GM18502 (cell line): ENCODE measurements at regions not wholly inside any gene's neighbourhood (a gene's known extent, or its start where the extent isn't known, plus 50 kb on each side); places are given as distances from the start of the nearest gene placed in this dataset.
"Not testable (repeated sequence)": the region's sequence is repeated elsewhere in the genome, so short reads cannot be mapped to it uniquely, and the experiment has no call there.

Source experiments
- ATAC-seq: cut with Tn5 transposase; IDR thresholded peaks from one replicate; pipeline ENCODE4 v1.9.1; 2021; ENCODE audit warnings: mild to moderate bottlenecking; ENCODE audit not compliant: unreplicated experiment, poor library complexity

DNA sequence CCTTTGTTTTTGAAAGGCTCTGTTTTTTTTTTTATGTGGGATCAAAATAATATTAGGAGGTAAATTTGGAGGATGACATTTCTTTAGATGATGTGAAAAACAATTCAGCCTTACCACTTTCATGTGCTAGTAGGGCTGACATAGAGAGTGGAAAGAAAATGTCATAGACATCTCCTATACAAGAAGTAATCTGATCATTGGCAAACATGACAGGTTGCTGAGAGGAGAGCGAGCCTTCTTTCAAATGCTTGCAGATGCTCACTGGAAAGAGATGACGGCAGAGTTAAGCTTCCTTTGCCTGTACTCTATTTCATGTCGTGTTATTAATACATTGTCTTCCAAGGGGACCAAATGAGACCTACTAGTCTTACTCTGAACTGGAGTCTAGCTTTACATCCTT is 160.1 kb upstream of the DAP start:
- ATAC-seq, result no peak

DNA sequence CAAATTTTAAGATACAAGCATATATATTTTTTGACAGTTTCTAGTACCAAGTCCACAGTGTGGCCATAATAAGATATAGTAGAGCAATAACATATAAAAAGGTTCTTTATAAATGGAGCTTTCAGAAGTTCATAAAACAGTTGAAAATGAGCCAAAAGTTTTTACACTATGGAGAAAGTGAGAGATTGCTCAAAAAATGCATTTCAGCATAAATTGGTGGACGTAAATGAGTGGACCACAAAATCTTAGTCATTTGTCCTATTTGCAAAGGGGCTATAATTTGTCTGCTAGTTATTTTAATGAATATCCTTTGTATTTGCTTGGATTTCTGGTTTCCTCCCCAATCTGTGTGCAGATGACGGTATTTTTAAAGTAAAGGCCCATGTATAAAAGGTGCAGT is 159.4 kb upstream of the DAP start:
- no peak for ATAC-seq

DNA sequence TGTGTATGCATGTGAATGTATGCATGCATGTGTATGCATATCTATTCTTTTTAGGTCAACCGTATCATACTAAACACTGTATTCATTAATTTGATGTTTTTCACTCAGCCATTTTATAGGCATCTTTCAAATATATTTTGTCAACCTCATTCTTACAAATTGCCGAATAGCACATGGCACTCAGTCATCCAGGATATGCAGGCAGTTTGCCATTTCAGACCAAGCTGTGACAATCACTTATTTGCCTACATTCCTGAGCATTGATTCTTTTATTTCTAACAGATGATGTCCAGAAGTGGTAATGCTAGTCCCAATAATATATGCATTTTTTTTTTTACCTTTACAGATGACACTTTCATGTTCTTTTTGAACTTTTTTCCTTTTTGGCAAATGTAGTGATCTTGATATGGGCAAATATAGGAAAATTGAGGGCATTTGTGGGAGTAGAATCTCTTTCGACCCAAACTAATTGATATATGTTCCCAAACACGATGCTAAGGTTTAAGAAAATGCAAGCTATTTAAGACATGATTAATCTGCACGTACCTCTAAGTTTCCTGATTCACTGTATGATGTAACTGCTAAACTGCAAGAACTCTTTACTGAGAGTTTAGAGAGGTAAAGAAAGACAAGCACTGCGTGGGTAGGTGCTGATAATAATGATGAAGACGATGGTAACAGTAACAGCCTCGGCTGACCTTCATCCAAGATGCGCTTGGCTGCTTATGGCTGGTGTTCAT is 153.9 kb upstream of the DAP start:
- no peak for ATAC-seq

DNA sequence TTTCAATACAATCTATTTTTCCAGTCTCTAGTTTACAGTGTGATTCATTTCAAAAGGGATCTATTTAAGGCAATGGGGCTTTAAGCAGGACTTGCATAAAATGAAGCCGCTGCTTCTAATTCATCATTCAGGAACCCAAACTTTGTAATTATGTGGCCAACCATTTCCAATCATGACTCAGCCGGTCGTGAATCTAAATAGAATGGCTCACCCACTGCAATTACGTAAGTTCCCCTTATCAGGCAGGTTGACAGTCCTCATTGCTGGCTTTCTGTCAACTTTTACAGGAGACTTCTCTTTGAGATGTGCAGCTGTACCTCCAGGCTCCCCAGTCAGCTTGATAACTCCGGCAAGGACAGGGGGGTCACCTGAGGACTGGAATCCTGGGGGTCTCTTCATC is 152.8 kb upstream of the DAP start:
- ATAC-seq, result no peak

DNA sequence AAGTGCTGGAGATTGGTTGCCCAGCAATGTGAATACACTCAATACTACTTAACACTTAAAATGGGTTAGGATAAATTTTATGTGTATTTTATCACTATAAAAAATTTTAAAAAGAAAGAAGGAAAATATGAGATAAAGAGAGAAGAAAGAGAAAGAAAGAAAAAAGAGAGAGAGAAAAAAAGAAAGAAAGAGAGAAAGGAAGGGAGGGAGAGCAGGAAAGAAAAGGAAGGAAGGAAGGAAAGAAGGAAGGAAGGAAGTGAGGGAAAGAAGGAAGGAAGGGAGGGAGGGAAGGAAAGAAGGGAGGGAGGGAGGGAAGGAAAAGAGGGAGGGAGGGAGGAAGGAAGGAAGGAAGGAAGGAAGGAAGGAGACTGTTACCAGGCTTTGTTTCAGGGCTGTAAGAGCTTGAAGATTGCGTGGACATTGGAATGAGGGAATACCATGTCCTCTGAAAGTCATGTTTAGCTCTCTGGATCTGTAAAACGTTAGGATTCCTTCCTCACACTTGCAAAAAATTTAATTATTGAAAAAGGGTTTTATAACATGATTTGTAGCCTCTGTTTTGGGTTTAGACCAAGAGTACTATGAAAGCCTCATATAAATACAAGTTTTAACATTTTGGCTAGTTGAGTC is 152.3 kb upstream of the DAP start:
- ATAC-seq, result no peak

DNA sequence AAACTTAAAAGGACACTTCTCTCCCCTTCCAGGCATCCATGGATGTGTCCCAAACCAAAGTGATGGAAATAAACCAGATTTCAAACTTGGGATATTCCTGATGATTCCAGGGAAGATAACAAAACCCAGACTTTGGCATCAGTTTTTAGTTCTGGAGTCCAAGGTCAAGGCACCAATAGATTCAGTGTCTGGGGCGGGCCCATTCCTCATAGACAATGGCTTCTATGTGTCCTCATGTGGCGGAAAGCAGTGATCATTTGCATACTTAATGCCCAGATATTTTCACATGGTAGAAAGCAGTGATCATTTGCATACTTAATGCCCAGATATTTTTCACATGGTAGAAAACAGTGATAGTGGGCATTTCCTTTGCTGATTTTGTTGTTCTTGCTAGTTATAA is 151.4 kb upstream of the DAP start:
- no peak for ATAC-seq

DNA sequence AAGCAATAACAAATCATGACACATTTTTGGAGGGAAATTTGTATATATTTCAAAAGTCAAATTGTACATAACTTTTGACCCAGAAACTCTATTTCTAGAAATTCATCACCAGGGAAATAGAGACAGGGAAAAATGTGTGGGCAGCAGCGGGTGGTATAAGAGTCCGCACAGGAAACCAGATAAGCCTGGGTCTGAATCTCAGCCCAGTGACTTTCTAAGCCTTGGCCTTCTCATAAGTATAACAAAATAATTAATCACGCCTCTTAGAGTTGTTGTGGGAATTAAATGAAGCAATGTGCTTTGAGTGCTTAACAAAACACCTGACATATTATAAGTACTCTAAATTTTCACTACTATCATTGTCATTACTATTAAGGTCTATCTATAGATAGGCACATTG is 149.2 kb upstream of the DAP start:
- no peak for ATAC-seq

DNA sequence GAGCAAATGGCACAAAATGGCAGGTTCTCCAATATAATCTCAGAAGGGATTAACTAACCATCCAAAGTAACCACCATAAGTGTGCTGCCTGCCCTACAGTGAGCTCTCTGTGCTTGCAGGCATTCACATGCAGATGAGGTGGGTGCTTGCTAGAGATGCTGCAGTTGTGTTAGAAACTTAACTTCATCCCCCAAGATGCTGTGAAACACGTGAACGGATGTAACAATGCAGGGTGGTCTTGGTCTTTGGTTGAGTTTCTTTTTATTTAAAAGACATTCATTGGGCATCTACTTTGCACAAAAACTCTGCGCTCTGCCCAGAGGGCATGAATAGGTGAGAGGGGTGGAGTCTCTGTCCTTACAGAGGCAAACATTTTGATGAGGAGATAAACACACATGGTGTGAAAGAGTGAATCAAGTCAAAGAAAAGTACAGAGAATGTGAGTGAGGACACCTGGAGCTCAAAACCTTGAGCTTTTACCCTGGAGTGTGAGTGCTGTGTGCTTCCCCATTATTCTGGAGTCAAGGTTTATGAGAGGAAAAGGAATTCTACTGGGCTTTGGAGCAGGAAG is 143.9 kb upstream of the DAP start:
- ATAC-seq, result no peak

DNA sequence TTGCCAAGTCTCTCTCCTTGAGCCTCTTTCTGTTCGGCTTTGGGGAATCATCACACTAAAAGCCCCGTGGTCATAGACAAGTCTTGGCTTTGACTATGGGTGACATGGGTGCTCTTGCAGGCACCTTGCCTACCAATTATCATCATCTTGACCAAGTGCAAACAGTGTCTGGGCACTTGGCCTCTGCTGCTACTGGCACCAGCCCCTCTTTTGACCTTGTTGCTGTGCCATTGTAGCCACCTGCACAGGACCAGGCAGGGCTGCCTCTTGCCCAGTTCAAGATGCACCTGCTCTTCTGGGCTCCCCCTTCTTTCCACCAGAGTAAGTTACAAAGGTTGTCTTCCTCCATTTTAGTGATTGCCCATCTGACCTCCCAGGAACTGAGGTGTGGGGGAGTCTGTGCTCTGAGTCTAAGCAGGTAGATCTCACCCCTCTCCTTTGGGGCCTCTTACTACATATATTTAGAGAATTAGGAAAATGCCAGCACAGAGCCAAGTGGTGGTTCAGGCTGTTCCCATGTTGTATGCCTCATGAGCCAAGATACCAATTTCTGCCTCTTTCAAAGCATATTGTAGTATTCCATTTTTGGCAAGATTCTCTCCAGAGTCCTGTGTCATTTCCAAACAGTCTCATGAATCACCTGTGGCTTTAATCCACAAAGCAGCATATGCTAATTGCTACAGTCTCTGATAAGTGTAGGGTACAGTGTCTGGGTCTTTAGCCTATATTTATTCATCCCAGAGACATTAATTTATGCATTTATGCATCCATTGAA is 142.9 kb upstream of the DAP start:
- no peak for ATAC-seq

DNA sequence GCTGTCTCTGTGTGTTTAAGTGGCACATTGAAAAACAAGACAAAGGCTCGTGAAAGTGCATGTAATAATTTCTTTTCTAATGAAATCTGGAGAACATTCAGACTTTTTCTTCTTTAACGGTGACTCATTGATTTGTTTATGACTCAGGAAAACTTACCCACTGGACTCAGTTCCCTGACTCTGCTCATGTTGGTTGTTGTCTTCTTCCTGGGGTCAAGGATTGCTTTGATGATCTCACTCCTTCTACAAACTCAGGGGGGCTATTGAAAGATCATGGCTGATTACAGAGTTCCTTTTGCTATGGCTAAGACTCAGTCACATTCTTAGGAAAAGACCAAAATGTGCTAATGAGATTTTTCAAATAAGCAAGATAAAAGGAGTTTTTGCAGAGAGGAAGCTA is 141.1 kb upstream of the DAP start:
- ATAC-seq, result no peak

DNA sequence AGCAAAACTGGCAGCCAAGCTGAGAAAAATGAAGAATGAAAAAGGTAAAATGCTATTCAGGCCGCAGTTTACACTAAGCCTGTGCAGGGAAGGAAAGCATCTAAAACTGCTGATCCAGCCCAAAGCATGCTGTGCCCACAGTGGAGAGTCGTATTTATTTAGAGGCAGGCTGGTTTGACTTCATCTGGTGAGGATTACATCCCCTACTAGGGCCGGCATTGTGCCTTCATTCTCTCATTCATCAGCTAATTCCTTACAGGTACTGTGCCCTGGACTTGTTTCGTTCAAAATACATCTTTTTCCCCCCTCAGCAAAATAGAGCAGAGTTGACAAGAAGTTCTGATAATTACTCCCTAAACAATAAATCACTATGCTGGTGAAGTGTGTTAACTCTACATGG is 137.5 kb upstream of the DAP start:
- no peak for ATAC-seq

DNA sequence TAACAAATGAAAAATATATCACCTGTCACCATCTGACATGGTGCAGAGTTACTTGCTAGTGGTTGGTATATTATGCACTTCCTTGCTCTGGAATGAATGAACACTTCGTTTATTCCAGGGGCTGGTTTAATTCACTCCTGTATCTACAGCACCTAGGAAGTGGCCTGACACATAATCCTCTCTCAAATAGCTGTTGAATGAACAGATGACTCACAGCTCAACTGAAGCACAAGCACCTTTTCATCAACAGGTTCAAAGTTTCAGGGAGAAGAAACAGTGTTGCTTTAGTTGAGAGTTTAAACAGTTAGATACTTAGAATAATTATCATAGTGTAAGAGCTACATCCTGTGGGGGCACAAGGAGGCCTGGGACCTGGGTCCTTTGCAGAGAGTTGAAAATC is 135.0 kb upstream of the DAP start:
- no peak for ATAC-seq

DNA sequence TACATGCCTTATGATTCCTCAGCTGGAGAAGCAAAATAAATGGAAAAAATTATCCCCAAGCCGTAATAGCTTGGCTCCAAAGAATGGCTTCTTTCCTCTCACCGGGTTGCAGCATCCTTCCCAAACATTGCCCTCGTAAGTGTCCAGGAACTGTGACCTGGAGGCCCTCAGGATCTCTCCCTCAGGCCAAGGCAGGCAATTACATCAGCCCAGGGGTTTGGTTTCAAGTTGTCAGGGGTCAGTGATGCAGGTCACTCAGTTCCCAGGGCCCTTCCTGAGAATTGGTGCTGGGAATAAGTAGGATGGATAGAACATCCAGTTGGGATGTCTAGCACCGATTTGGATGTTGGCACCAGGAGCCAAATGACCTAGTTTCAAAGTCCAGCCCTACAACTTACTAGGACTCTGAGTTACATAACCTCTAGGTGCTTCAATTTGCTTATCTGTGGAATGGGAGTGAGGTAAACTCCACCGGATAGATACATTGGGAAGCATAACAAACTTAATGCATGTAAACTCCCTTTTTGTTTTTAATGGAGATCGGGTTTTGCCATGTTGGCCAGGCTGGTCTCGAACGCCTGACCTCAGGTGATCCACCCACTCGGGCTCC is 133.5 kb upstream of the DAP start:
- ATAC-seq, result no peak

DNA sequence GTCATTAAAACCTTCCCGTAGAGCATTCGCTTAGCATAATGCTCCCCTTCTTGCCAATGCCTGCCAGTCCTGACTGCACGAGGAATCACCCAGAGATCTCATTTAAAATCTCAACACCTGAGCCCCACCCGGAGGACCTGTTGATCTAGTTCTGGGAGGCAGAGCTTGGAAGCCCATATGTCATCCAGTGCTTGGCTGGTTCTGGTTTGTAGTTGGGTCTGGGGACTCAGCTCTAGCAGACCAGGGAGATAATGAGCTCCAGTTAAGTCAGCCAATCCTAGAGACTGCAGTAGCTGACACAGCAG is 131.8 kb upstream of the DAP start:
- no peak for ATAC-seq

DNA sequence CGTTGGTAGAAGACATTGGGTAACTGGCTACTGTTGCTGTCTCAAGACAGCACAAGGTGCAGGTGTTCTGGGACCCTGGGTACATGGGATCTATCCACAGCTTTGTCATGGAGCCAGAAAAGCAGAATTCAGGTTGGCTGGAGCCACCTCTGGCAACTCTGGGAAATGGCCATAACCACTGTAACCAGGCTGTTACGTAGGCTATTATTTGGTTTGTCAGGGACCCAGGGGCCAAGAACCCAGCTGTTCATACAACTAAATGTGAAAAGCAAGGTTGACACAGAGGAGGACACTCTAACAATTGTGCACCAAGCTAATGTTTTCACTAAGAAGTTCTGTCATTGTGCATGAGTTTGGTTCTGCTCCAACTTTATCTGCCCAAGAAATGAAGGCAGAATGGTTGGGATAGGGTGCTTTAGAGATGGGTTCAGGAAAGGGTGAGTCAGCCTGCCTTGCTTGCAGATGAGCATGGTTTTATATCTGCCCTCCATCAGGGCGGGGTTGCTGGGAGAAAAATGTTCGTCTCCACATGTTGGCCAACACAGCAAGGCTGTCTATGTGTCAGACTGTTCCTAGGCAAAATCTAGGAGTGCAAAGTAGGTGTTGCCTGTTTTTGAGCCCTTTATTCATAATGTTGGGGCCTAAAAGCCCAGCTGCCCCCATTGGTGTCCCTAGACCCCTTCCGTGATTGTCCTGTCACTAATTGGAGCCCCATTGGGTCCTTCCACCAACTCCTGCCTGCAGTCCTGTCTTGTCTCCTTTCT is 131.3 kb upstream of the DAP start:
- no peak for ATAC-seq

DNA sequence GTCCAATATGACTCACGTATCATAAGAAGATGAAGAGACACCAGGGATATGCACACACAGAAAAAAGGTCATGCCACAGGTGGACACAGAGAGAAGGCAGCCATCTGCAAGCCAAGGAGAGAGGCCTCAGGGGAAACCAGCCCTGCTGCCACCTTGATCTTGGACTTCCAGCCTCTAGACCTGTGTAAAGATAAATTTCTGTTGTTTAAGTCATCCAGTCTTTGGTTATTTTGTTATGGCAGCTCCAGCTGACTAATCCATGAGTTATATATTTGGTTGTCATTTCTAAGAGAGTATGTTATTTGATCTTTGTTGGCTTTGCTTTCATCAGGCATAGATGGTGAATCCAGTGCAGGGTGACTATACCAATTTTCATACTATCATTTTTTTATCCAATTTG is 130.2 kb upstream of the DAP start:
- ATAC-seq, result no peak

DNA sequence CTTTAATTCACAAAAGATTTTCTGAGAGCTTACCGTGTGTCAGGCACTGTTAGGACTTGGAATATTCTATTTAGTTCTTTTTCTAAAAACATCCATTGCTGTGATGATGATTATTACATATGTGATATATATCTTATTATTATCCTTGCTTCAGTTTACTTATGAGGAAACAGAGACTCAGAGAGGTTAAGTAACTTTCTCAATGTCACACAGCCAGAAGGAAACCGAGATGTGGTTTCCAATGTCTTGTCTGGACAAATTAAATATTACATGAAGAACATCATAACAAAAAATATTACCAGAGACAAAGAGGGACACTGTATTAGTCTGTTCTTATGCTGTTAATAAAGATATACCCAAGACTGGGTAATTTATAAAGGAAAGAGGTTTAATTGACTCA is 125.5 kb upstream of the DAP start:
- no peak for ATAC-seq

DNA sequence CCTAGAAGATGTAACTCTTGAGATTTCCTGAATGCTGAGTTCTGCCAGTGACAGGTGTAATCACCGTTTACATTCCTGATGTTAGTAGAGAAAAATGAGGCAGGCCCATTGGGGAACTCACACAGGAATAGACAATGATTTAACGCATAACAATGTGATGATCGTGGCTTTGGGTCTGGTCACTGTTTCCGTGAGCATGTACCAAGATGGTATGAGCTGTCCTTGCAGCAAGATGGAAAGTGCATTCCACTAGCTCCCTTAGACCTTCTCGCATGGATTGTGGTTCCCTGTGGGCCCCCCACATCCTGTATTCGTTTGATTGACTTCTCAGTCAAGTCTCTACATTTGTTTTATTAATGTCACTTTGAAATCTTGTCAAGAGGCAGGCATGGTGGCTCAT is 124.0 kb upstream of the DAP start:
- no peak for ATAC-seq

DNA sequence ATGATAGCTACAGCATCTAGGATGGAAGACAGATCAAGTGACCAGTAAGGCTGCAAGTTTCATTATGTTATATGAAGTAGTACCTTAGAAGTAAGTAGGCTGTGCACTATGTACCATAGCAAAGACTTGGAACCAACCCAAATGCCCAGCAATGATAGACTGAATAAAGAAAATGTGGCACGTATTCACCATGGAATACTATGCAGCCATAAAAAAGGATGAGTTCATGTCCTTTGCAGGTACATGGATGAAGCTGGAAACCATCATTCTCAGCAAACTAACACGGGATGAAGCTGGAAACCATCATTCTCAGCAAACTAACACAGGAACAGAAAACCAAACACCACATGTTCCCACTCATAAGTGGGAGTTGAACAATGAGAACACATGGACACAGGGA is 122.9 kb upstream of the DAP start:
- not testable (repeated sequence) for ATAC-seq

DNA sequence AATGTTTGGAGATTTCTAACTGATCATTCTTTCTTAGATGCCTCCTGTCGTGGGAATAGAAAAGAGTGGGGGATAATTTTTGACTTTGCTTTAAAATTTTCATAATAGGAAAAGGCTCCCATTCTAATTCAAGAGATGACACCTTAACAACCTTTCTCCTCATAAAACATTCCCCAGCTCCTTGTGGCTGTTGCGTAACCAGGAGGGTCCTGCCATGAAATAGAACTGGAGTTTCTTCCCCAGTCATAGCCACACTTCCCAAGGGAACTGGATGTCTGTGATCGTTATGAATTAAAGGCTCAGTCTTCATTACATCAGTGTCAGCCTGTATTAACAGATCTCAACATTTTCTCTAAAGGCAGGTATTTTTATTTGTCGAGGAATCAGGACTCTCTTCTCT is 119.9 kb upstream of the DAP start:
- no peak for ATAC-seq
